Vagina (tissue), 2 donors: ENCODE measurements at regions not wholly inside any gene's neighbourhood (a gene's known extent, or its start where the extent isn't known, plus 50 kb on each side); places are given as distances from the start of the nearest gene placed in this dataset.

Experiments used
- CTCF ChIP-seq, 3 experiments: fragments of 450-650 bp in 2 of 3; fragments of 200-600 bp in 1 of 3; sonication (generic) in 1 of 3; IDR thresholded peaks; one replicate each; pipeline ENCODE4 v1.5.1; 2017 to 2019; ENCODE audit warnings: antibody characterized with exemption in 3 of 3, mild to moderate bottlenecking in 2 of 3, moderate library complexity in 2 of 3
- POLR2AphosphoS5 ChIP-seq, 2 donors: sonication (generic); formaldehyde crosslinking; IDR thresholded peaks; one replicate each; pipeline ENCODE4 v1.9.0; 2017; ENCODE audit warnings: antibody characterized with exemption in 2 of 2, mild to moderate bottlenecking in 2 of 2, low read depth in 1 of 2; ENCODE audit not compliant: insufficient read depth in 1 of 2

- TF ChIP-seq POLR2AphosphoS5 (IDR thresholded peaks at IDR 0.05; ENCODE audit: insufficient read depth in 1 of 2, low read depth in 1 of 2) (no peak), CTCF (IDR thresholded peaks at IDR 0.05) (no peak)
Measured at GRCh38 chr2:6410313-6410712, 455.4 kb downstream of the CMPK2 start.
